Cerebellar nuclear complex (tissue), 1 donor: ENCODE measurements at regions not wholly inside any gene's neighbourhood (a gene's known extent, or its start where the extent isn't known, plus 50 kb on each side); places are given as distances from the start of the nearest gene placed in this dataset.
"Not testable (repeated sequence)": the region's sequence is repeated elsewhere in the genome, so short reads cannot be mapped to it uniquely, and the experiment has no call there.

Experiments used
- DNase-seq, 2 experiments: peaks; one replicate each; lab custom pipeline; 2025; lab: John Stamatoyannopoulos, UW

DNA sequence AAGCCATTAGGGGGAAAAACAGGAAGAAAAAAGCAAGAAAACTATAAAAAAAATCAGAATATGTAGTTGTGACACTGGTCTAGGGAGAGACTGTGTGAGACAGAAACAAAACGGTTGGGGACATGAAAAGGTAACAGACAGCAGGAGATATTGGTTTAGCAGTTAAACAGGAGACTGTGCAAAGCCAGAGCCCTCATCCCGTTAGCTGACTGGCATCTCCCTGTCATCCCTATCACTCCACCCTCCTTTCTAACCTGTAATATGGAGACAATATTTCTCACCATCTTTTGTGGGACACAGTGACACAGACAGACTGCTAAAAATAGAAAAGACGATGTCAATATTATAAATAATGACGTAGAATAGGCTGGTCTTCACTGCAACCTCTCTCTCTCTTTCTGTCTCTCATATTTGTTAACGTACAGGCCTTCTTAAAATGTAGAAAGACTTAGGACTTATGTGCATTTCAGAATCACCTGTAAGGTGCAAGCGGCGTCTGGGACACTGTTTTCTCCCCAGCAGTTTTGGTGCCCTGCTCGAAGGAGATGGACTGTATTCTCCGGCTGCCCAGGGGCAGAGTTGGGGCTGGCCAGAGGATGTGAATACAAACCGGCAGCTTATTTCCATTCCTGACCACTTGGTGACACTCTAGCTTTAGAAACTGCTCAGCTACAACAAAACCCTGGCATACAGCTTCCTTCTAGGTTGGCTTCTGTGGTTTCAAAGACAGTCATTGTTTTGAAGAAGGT lies 190.6 kb downstream of the MAT2B start:
- DNase-seq = no peak

DNA sequence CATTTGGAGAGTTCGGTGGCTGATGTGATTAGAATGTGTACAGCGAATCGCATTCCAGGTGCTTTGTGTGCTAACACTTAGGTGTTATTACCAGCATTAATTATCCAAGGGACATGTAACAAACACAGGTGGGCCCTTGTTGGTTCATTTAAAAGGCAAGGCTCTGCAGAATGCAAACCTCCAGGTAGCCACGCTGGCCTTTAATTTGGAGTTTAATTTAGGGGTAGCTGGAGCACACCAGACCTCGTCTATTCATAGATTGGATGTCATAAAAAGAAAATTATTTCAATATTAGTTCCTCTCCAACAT lies 191.1 kb downstream of the MAT2B start:
- no peak for DNase-seq

DNA sequence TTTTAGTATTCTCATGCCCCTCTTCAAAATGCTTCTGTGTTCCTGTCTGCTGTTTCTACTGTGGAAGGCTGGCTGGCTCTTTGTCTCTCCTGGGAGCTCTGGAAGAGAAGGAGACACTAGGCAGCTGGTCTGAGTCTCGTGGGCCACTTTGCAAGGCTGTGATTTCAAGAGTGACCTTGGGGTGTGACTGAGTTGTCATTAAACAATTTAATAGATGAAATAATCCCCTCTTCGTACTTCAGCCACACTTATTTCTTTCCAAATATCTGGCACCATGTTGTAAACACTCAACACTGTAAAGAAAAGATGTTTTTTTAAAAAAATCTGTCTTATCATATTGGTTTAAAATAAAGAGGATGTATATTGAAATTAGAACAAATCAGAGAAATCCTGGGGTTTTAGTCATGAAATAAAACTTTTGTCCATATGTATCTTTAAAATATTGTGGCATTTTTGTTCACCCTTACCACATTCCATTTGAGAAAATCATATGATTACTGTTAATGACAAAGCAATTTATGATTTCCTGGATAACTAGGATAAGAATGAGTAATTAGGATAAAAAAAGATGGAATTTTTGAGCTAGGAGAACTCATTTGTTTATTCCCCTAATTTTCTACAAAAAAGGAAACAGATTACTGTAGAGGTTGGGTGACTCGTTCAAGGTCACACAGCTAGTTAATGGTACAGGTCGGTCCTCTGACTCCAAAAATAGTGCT lies 200.8 kb downstream of the MAT2B start:
- DNase-seq = no peak

DNA sequence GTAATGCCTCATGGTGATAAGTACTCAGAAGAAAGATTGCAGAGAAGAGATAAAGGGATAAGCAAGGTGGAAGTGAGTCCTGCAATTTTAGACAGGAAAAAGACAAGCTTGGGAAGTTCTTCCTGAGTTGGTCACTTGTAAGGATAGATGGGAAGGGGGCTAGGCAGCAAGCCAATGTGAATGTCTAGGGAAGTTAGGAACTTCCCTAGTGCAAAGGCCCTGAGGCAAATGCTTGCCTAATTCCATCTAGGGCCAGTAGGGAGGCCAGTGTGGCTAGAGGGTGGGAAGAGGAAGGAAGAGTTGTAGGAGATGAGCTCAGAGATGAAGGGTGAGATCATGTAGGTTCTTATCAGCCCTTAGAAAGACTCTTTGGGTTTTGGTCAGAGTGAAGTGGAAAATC lies 206.6 kb downstream of the MAT2B start:
- no peak for DNase-seq

DNA sequence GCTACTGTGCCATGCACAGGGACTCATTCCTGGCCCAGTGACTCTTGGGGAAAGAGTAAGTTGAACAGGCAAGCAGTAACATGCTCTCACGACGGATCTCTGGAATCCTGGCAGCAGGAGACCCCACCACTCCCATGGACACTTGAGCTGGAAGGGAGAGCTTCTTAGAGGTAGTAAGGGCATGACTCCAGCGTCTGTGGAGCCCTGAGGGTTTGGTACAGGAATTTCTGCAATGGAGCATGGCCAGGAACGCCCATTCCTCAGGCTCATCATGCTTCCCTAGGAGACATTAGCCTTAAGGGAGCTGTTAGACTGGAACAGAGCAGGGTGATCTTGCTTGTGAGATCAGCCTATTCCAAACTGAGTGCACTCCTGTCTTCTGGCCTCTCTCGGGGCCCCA lies 212.9 kb downstream of the MAT2B start:
- no peak for DNase-seq

DNA sequence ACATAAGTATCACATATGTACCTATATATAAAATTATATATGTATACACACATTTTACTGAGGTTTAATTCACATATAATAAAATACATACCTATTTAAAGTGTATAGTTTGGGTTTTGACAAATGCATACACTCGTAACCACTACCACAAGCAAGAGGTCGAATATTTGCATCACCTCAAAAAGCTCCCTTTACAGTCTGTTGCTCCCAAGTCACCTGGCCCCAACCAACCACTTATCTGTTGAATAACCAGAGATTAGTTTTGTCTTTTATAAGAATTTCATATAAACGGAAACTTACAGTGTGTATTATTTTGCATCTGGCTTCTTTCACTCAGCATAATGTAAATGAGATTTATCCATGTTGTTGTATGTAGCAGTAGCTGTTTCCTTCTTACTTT lies 218.9 kb downstream of the MAT2B start:
- no peak for DNase-seq

DNA sequence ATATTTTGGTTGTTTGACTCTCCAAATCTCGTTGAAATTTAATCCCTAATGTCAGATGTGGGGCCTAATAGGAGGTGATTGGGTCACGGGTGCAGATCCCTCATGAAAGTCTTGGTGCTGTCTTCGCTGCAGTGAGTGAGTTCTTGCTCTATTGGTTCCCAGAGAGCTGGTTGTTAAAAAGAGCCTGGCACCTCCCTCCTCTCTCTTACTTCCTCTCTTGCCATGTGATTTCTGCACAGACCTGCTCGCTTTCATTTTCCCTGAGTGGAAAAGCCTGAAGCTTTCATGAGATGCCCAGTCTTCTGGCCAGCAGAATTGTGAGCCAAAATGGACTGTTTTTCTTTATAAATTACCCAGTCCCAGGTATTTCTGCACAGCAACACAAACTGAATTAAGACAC lies 221.6 kb downstream of the MAT2B start:
- DNase-seq = no peak

DNA sequence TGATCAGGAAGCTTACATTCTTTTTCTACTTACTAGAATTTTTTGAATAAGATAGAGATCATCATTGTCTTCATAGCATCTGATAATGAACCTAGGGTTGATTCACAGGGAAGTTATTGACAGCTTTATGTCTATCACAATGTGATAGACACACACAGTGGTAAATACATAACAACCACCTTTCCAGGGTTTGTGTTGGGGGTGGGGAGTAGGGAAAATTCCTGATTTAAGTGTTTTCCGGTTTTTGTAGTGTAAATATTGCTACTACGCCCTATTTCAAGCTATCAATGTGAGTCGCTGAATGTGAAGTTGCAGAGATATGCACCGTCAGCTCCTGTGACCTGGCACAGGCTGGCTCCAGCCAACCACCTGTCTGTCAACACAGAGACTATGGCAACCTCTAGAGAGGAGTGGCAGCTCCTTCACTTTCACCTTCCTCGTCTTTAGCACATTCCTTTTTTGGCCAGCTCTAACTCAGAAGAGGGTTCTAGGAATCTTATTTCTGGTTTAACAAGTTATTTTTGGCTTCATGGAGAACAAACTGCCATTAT lies 224.9 kb downstream of the MAT2B start:
- DNase-seq = no peak

DNA sequence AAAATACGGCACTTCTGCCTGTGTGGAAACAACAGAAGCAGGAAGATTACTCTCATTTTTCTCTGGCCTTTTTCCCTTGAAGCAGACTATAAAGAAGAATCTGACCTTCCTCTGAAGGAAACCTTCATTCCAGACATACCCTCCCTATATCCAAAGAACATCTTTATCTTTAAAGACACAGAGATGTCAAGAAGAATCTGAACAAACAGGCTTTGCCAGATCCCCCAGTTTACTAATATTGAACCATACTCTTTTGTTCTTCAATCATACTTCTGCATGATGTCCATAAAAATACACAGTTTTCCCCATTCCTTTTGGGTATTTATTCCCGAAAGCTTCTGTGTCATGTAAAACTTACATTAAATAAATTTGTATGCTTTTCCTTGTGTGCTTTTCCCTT lies 225.8 kb downstream of the MAT2B start:
- no peak for DNase-seq

DNA sequence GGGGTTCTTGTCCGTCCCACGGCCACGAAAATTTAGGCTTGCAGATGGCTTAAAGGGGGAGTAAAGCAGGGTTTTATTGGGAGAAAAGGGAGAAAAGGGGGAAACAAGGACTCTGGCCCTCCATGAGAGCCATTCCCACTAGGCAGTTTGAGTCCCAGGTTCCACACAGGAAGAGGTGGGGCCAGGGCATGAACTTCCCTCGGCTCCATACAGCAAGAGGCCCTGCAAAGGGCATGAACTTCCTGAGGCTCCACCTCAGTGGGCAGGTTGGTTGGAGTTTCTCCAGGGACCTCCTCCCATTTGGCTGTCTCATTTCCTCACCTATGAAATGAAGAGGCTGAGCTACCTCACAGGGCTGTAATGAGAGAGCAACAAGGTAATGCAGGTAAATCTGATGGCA lies 229.7 kb downstream of the MAT2B start:
- DNase-seq = no peak

DNA sequence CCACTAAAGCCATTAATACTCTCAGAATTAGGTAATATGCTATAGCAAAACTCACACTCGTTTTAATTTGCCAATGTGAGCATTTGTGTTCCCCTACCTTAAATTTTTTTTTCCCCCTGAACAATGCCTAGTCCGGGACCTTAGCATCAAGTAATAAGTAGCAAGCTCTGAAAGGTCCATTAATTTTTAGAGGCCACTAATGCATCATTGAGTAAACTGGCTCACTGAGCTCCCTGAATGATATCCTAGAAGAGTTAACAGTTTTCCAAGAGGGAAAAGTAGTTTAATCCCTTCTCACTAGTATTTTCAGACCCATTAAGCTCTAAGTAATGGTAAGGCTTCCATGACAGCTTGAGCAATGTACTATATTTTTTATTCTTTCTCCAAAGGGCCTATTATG lies 242.2 kb downstream of the MAT2B start:
- DNase-seq = no peak

DNA sequence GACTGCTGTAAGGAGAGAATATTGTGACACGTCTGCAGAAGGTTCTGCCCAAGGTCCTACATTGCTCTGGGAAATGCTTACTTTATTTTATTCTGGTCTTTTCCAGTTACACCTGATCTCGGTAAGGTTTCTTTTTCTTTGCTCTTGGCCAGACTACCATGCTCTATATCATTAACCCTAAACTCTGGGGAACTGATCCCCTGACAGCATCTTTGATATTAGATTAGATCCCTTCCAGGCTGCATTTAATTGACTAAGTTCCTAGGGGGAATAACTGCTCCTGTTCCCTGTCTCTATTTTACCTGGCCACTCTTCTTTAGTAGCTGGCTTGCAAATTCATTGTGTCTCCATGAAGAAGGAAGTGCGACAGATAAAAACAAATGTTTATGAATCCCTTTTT lies 243.5 kb downstream of the MAT2B start:
- no peak for DNase-seq

DNA sequence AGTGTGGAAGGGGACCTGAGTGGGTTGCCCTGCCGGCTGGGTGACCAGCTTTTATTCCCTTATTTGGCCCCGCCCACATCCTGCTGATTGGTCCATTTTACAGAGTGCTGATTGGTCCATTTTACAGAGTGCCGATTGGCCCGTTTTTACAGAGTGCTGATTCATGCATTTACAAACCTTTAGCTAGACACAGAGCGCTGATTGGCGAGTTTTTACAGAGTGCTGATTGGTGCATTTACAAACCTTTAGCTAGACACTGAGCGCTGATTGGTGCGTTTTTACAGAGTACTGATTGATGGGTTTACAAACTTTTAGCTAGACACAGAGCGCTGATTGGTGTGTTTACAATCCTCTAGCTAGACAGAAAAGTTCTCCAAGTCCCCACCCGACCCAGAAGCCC lies 245.0 kb downstream of the MAT2B start:
- DNase-seq = not testable (repeated sequence)

DNA sequence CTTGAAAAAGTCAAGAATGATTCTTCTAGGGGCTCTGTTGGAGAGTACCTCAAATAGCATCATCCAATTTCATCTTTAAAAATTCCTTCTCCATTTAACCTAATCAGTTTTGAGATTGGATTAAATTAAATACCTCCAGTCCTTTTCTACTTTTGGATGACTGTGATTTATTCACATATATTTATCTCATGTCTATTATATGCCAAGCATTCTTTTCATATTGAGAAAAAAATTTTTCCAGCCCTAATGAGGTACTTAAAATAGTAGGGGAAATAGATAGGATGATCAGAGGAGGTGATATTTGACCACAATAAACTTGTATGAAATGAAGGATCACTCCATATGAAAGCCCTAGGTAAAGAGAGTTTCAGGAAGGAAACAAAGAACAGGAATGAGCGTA lies 250.1 kb downstream of the MAT2B start:
- DNase-seq = no peak

DNA sequence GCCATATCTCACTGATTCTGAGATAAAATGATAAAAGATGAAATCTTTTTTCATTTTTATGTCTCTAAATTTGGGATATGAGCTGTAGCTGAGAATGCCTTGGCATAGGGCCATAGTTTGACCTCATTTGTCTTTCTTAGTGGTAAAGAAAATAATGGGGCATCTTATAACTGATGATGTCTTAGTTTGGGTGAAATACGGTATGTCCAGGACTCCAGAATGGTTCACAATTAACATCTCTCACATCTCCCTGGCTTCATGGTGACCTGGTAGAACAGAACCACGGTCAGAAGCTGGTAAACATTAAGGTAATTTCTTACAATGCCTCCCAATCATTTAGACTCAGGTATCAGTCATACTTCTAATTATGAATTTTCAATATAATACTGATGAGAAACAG lies 250.8 kb downstream of the MAT2B start:
- DNase-seq = no peak

DNA sequence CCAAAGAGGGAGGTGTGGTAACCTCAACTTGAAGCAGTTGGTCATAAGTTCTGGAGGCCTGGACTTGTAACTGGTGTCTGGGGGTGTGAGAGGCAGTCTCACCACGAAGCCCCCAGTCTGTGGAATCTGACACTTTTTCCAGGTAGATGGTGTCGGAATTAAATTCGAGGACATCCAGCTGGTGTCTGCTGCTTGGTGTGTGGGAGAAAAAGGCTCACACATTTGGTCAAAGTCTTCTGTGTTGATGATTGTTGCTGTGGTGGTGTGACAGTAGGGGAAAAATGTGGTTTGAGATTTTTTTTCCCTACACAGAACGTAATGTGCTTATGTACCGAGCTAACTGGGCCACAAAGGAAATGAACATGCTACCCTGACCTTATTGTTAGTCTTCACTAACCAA lies 251.9 kb downstream of the MAT2B start:
- DNase-seq = no peak

DNA sequence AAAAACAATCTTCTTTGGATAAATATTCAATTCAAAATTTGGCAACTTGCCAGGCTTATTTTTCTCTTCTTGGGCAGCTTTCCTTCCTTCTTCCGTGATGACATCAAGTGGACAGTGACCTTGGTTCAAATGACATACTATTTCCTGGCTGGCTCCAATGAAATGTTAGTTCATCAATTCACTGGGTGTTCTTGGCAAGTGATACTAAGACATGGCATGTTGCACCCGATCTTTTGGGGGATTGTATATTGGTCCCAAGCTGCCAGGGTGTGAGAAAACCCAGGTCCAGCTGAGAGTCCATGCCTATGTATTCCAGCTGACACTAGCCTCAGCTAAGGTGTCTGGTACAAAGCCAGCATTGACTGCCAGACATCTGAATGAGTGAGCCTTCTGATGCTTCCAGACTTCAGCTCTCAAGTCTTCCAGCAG lies 252.9 kb downstream of the MAT2B start:
- no peak for DNase-seq

DNA sequence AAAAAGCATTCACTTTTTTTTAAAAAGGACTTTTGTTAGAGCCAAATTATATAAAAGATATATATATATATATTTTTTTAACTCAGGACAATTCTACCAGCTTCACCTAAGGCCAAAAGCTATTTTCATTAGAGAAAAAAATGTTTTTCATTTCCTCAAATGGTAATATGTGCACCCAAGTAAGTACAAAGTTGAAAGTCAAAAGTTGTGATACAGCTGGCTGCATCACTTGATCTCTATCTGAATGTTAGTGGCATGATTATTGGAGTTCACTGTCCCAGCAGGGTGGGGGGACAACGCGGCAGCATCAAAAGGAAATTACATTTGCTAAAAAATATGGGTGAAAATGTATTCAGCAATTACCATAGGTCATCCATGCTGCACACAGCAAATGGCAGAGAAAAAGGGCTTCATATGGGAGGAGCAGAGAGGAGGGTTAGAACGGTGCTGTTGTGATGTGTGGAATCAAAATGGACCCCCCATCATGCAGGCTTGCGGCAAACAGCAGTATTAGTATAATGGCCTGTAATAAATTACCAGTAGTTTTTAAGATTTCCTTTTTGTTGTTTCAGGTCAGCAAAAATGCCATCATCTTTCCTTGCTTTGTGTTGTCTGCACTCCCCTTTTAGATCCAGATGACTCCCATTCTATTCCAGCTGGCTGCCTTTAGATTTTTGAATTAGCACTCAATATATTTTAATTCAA lies 253.7 kb downstream of the MAT2B start:
- no peak for DNase-seq

DNA sequence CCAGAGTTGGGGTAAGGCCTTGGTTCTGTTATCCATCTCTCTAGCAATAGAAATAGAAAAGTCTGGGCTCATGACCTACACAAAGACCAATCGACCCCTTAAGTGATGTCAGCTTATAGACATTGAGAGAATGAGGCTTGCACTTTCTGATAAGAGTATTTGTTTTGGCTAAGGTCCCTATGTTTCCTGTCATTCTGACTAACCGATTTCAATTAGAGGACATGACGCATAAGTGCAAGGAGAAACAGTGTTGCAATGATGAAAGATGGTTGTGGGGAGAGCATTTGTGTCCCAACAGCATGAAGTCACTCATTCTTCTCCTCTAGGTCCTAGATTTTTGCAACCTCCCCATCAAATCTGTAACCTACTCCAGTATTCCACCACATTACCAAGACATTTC lies 255.1 kb downstream of the MAT2B start:
- no peak for DNase-seq

DNA sequence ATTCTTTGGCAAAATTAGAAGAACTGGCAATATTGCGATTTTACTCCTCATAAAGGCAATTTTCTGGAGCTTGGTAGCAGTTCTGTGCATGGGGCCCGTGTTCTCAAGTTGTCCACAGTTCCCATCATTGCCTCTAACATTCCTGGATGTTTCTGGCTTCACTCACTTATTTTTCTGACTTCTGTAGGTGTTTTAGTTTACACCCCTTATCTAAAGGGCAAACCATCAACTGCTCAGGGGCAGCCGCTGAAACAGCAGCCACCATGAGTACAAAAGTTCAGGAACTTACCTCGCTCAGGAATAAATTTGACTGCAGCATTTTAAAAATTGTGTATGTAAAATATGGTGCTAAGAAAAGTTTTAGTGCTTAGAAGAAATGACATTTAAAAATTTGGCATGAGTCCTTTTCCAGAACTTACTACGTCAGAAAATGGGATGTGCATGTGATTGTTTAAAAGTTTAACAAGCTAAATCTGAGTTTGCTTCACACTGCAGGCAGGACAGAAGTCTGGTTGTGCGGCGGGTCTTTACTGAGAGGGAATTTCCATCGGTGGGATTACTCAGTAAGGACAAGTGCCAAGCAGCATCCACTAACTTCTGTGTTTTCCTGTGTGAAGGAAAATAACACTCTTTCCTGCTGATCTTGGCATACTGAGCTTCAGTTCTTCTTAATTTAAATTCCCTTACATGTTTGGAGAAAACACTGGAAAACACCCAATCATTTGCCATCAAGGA lies 261.7 kb downstream of the MAT2B start:
- no peak for DNase-seq

DNA sequence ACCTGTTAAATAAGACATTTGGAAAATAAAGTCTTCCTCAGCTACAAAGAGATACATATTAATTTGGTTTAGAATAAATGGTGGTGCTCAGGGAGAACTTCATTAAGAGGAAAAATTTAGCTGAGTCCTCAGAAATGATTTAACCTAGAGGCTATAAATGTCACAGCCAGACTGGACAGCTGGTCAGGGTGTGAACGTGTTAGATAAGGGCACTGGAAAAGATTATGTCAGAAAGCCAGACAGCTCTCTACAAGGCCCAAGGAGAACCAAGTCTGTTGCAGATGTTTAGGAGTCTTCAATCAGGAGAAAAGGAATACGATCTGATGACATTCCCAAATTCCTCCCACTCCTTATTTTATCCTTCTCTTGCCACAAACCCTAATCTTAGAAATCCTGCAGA lies 265.2 kb downstream of the MAT2B start:
- no peak for DNase-seq

DNA sequence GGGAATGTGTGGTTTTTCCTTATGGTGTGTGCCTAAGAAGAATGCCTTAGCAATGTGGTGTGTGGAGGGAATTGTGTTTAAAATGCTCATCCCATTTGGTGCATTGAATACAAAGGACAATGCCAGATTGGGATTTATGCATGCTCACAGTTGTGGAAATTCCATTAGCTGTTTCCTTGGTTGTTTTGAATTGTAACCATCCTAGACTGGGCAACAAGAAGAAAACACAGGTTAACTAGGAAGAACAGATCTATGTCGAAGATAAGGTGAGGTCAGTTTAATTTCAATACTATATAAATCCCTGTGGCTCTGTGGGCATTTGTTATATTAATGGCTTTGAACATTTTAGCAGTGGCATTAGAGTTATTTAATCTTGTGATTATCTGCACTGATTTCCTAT lies 266.8 kb downstream of the MAT2B start:
- no peak for DNase-seq
